NB4 (cell line): ENCODE measurements at regions not wholly inside any gene's neighbourhood (a gene's known extent, or its start where the extent isn't known, plus 50 kb on each side); places are given as distances from the start of the nearest gene placed in this dataset.

Source experiments
- CTCF ChIP-seq: IDR thresholded peaks from one replicate; pipeline ENCODE4 v1.5.1; 2012; ENCODE audit warnings: low read depth, low read length
- MAX ChIP-seq: IDR thresholded peaks from 2 replicates; pipeline ENCODE4 v1.6.1; 2011; ENCODE audit warnings: low read depth, low read length
- POLR2A ChIP-seq: IDR thresholded peaks from 2 replicates; pipeline ENCODE4 v1.6.1; 2011; ENCODE audit warnings: mild to moderate bottlenecking; ENCODE audit not compliant: insufficient read length; ENCODE audit errors: extremely low read depth

GRCh38 chr9:31334837-31335528 is 1049.5 kb upstream of the ACO1 start:
- TF ChIP-seq CTCF (no peak), POLR2A (no peak), MAX (no peak)
